ENCODE measurements at regions not wholly inside any gene's neighbourhood (a gene's known extent, or its start where the extent isn't known, plus 50 kb on each side); places are given as distances from the start of the nearest gene placed in this dataset.

DNA sequence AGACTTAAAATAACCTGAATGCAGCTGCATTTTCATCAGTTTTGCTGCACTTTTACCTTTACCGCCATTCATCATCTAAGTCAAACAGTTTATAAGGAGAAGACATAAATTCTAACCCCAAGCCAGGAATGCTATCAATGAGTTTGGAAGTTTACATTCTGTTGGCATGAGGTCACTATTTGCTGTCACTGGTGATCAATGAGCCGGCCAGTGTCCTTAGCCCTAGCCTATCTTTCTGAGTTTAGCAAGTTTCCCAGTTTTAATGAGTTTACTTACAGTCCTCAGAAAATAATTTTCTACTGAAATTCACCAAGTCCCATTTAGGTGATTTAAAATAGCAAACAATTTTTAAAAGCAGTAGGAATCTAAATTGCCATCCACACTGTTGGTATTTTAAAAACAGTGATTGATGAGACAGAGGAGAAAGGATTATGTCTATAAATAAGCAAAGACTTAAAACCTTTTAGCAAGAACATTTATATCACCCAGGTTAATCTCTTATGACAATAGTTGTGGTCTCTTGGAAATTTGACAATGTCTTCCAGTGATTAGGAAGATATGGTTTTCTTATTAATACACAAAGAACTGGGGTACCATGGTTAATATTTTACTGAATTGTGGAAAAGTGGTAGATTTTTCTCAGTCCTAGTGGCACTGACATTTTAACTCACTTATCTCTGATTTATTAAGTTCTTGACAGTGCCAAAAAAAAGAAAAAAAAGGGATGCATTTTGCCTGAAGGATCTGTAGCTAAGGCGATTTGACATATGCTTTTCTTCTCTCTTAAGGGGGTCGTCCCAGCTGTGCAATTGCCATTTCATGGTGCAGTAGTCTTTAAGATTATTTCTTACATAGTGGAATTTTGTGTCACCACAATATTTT is 443.4 kb upstream of the ANKRD30A start:
- no peak for DNase-seq (ENCODE audit: low read depth)
- H3K4me3 ChIP-seq (ENCODE audit: low read depth, low read length), result no peak overlapping the region
- H3K36me3 ChIP-seq (ENCODE audit: control insufficient read depth, insufficient read depth, low read length), result no peaks in the 10 kb centered on the region
- no peak for TF ChIP-seq CTCF (IDR thresholded peaks at IDR 0.05; ENCODE audit: insufficient read depth, low read length, poor library complexity, severe bottlenecking)
- H3K27me3 ChIP-seq (ENCODE audit: control insufficient read depth, insufficient read depth, low read length), result no peaks in the 10 kb centered on the region

DNA sequence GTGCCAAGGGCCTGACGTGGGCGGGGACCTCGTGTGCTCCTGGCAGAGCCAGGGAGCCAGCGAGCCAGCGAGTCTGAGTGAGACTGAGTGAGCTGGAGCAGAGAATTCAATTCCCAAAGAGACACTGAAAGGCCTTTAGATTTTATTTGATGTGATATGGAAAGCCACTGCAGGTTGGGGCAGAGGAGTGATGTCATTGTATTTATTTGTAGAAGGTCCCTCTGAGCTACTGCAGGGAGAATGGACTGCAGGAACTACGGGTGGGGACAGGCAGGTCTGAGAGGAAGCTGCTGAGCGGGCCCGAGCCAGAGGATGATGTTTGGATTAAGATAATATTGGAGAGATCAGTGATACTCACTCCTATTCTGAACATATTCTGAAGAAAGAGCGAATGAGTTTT is 445.8 kb upstream of the ANKRD30A start:
- no peaks in the 10 kb centered on the region for H3K27me3 ChIP-seq (ENCODE audit: control insufficient read depth, insufficient read depth, low read length)
- no peak for DNase-seq (ENCODE audit: low read depth)
- H3K4me3 ChIP-seq (ENCODE audit: low read depth, low read length), result no peak overlapping the region
- TF ChIP-seq CTCF (IDR thresholded peaks at IDR 0.05; ENCODE audit: insufficient read depth, low read length, poor library complexity, severe bottlenecking), result no peak
- H3K36me3 ChIP-seq (ENCODE audit: control insufficient read depth, insufficient read depth, low read length), result no peaks in the 10 kb centered on the region

GRCh38 chr10:36677431-36677768 is 448.0 kb upstream of the ANKRD30A start:
- no peak for TF ChIP-seq CTCF (IDR thresholded peaks at IDR 0.05; ENCODE audit: insufficient read depth, low read length, poor library complexity, severe bottlenecking)
- no peak for DNase-seq (ENCODE audit: low read depth)
- no peak overlapping the region for H3K4me3 ChIP-seq (ENCODE audit: low read depth, low read length)
- H3K27me3 ChIP-seq (ENCODE audit: control insufficient read depth, insufficient read depth, low read length), result no peaks in the 10 kb centered on the region
- no peaks in the 10 kb centered on the region for H3K36me3 ChIP-seq (ENCODE audit: control insufficient read depth, insufficient read depth, low read length)

DNA sequence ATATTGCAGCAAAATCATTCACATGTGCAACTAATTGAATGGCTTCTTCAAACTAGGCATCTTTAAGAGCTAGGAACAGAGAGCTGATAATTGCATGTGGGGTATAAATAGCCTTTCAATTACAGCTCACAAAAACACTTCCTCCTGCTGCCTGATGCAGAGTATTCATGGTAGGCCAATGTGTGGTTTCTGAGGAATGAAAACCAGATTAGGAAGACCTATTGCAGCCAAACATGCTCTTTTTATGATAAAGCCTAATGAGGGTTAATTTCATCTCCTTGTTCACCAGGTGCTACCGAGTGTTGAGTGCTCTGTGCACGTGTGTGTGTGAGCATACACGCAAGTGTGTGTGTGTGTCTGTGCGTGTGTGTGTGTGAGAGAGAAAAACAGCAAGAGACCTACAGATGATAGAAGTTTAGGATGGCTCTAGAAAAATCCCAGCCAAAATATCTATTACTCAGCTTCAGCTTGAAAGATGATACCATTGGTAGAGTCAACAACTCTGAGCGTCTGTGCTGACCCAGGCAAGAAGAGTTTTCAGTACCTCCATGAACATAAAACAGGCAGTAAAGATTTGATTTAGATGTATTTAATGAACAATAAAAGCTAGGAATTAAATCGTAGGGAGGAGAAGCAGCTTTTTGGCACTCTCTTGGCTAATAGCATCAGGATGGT is 448.5 kb upstream of the ANKRD30A start:
- no peaks in the 10 kb centered on the region for H3K27me3 ChIP-seq (ENCODE audit: control insufficient read depth, insufficient read depth, low read length)
- no peak for TF ChIP-seq CTCF (IDR thresholded peaks at IDR 0.05; ENCODE audit: insufficient read depth, low read length, poor library complexity, severe bottlenecking)
- DNase-seq (ENCODE audit: low read depth), result no peak
- H3K36me3 ChIP-seq (ENCODE audit: control insufficient read depth, insufficient read depth, low read length), result no peaks in the 10 kb centered on the region
- H3K4me3 ChIP-seq (ENCODE audit: low read depth, low read length), result no peak overlapping the region

GRCh38 chr10:36676321-36676720 is 449.1 kb upstream of the ANKRD30A start:
- Histone ChIP-seq H3K4me3 (ENCODE audit: low read depth, low read length) (no peak overlapping the region), H3K36me3 (ENCODE audit: control insufficient read depth, insufficient read depth, low read length) (no peaks in the 10 kb centered on the region), H3K27me3 (ENCODE audit: control insufficient read depth, insufficient read depth, low read length) (no peaks in the 10 kb centered on the region)
- DNase-seq (ENCODE audit: low read depth), result no peak
- no peak for TF ChIP-seq CTCF (IDR thresholded peaks at IDR 0.05; ENCODE audit: insufficient read depth, low read length, poor library complexity, severe bottlenecking)

All from kidney epithelial cell (primary cell).